SHP77 treated with DMSO at 0.1 percent for 48 hours (cell line): ENCODE measurements at regions not wholly inside any gene's neighbourhood (a gene's known extent, or its start where the extent isn't known, plus 50 kb on each side); places are given as distances from the start of the nearest gene placed in this dataset.
"Not testable (repeated sequence)": the region's sequence is repeated elsewhere in the genome, so short reads cannot be mapped to it uniquely, and the experiment has no call there.

ENCODE experiments used
- DNase-seq: peaks from one replicate; lab custom pipeline; 2025; lab: John Stamatoyannopoulos, UW

DNA sequence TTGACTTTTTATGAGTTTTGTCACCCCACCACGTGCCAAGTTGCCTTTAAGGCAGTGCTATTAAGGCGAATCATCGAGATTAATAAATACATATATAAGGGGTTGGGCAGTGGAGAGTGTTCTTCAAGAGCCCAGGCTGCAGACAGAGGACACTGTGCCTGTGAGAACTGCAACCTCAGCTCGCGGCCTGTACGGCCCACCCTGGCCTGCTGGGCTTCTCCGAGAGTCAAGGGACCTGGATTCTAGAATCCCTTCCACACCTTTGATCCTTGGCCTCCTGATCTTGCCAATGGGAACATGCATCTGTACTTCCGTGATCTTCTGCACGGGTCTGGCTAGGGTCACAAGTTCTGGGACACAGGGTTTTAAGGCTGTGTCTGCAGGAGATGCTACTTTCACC, 54.5 kb downstream of the IRX5 start:
- DNase-seq: no peak

DNA sequence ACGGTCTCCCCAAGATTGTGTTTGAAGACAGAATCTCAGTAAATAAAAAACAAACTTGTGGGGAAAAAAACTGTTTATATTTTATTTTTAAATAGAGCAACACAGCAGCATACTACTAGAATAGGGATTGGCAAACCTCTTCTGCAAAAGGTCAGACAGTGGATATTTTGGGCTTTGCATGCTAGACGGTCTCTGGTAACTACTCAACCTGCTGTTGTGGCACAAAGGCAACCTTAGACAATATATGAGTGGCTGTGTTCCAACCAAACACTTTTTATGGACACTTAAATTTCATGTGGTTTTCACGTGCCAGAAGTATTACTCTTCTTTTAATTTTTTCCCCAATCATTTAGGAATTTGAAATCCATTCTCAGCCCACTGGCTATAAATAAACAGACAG, 55.0 kb downstream of the IRX5 start:
- DNase-seq: no peak

DNA sequence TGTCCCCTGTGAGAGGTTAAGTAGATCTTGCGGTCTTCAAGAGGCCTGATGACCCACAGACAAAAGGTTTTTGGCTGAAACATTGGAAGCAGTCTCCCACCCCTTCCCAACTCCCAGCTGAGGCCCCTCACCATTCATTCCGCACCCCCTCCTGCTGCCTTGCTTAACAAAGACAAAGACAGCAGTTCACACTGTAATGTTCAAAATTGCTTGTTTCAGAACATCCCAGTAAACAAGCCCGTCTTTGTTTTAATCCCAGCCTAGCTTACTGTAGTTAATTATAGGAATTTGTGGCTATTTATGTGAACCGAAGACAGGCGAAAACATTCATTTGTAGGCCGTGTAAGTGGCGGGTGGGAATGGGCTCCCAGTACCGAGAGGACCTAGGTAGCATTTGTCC, 55.7 kb downstream of the IRX5 start:
- DNase-seq: no peak

DNA sequence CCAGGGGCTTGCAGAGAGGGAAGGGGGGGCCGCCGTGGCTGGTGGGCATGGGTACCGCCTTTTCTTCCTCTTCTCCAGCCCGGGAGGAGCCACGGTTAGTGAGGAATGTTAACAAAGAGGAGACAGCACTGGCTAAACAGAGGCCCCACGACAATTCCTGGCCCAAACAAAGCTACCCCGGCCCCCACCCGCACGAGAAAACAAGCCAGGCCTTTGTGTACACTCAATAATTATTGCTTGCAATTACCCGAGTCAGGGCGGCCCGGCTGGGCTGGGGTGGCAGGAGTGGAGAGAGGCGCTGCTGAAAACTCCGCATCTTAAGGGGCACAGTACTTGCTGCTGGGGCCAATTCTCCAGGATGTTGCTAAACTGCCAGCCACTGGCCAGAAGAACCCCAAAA, 56.4 kb downstream of the IRX5 start:
- DNase-seq: no peak

DNA sequence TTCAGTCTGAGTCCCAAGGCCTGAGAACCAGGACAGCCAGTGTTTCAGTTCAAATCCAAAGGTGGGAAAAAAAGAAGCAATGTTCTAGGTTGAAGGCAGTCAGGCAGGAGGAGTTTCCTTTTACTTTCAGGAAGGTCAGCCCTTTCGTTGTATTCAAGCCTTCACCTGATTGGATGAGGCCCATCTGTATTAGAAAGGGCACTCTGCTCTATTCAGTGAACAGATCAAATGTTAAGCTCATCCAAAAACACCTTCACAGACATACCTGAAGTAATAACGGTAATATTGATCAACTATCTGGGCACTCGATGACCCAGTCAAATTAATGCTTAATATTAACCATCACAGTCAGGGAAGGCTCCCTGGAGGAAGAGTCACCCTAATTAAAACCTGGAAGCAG, 60.9 kb downstream of the IRX5 start:
- DNase-seq: no peak

DNA sequence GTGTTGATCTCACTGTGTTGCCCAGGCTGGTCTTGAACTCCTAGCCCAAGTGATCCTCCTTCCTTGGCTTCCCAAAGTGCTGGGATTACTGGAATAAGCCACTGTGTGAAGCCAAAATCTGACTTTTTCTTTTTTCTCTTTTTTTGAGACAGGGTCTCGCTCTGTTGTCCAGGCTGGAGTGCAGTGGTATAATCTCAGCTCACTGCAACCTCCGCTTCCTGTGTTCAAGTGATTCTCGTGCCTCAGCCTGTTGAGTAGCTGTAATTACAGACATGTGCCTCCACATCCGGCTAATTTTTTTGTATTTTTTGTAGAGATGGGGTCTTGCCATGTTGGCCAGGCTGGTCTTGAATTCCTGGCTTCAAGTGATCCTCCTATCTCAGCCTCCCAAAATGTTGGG, 61.3 kb downstream of the IRX5 start:
- DNase-seq: not testable (repeated sequence)

DNA sequence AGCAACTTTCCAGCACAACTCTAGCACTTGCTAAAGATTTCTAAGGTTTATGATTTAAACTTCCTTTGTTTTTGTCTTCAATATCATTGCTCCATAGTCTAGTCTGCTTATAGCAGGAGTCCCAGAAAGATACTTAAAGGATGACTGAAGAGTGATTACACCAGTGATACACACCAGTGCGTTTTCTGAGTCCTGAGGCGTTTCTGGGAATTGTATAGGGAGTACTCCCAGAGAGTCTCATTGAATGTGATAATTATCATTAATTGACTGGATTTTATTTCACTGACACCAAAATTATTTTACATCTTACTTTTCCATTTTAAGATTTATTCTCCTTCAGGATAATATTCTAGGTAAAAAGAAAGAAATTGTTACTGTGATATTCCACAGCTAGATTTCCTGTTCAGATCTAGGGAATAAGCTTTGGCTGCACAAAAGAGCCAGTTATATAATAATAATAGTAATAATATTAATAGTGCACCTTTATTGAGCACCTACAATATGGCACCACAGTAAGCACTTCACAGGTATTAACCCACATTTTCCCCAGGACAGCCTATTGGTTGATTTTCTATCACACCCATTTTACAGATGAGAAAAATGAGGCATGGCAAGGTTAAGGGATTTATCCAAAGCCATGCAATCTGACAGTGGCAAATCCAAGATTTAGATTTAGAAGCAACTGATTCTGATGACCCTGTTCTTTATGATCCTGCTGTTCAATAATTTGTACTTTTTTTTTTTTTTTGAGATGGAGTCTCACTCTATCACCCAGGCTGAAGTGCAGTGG, 62.6 kb downstream of the IRX5 start:
- no peak for DNase-seq

DNA sequence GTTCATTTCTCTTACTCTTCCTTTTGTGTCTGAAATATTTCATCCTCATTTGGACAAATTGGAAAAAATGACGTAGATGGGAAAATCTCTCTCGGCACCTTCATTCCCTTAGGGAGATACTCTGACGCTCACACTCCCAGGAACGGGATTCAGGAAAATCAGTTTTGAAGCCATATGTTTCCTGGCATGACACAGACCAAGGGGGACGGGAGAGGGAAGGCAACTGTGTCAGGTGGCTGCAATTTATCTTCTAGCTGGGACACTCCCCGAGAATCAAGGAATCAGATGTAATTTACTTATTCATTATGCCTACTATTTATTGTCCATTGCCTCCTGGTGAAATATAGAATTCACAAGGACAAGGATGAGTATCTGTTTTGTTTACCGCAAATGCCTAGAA, 65.5 kb downstream of the IRX5 start:
- DNase-seq: no peak

DNA sequence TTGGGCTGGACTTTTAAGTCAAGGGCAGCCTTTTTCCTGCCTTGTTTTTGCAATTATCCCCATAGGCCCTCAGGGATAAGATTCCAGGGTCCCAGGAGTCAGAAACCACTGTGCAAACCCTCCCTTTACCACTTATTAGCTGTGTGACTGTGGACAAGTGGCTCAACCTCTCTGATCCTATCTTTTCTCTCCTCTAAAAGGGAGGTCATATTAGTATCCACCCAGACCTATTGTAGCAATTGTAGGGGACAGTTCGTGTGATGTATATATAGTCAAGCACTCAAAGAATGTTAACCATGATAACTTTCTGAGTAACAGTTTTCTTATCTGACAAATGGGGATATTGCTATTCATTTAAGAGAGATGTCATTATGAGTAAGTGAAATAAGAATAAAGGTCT, 68.2 kb downstream of the IRX5 start:
- no peak for DNase-seq

DNA sequence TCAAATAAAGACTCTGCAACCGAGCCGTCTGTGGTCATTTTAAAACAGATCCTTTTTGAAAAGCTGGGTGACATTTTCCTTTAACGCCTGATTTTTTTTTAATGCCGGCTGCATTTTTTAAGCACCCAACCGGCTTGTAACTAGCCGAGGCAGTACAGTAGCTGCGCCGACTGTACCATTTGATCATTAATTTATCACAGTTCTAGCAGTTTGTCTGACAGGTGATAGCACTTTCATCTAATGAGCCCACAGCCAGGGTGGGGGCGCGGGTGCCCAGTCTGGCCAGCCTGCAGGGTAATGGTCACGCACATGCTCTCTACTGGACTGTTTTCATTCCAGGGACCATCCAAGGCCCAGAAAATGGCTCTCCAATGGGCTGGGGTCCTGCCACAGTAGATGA, 68.8 kb downstream of the IRX5 start:
- DNase-seq: no peak

DNA sequence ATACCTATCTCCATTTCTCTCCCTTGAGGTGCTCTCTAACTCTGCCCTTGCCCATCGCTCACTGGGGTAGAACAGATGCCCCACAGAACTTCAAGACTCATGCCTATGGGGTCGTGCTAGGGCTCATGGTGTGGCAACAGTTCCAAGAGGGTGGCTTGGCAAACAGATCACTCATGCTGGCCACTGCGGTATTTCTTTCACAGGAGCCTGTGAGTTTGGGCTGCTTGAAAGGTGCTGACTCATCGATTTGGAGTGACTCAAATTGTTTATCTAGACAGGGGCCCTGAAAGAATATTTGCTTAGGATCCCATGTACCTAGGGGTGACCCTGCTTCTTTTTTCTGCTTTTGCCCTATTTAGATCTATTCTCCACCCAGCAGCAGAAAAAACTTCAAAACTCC, 69.9 kb downstream of the IRX5 start:
- DNase-seq: no peak

DNA sequence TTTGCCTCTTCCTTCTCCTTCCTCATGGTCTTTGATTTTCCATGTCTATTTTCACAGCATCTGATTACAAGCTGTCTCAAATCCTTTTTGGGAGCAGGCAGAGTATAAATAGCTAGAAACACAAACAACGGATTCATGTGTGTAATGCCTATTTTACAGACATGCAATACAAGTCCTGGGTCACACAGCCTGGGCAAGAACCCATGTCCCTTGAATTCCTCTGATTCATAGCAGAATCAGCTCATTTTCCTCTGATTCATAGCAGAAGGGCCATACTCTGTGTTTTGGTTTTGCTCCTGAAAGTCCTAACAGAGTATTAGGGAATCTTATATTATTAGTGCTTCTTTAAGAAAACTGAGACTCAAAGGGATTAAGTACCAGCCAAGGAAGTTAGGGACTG, 71.3 kb downstream of the IRX5 start:
- DNase-seq: no peak

DNA sequence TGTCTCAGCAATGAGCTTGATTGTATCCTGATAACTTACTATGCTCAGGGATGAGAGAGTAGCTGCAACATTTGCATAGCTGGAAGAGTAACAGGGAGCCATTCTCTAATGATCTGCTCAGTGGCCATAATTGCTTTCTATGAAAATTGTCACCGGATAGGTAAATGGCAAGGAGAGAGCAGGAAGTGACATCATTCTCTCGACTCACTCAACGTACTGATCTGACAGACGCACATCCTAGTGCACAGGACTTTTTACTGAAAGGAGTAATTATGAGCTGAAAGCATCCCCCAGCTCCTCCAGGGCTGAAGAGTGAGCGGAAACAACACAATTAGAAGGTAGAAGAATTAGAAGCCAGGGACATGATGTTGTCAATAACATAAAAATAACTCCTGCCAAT, 71.8 kb downstream of the IRX5 start:
- no peak for DNase-seq

DNA sequence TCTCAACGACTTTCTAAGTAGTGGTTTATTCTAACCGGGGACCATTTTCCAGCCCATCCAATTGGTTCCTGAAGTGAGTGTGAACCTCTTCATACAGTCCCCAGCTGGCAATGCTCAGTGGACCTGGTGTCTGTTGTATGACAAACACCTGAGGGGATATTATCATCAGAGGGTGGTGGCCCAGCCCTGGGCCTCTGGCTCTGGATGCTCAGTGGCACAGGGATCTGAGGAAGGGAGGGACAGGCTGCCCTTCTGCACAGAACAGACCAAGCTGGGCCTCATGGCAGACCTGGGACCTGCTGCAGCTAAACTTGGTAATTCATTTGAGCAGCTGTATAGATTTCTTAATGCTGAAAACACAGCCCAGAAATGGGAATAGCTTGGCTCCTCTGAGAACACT, 72.6 kb downstream of the IRX5 start:
- no peak for DNase-seq

DNA sequence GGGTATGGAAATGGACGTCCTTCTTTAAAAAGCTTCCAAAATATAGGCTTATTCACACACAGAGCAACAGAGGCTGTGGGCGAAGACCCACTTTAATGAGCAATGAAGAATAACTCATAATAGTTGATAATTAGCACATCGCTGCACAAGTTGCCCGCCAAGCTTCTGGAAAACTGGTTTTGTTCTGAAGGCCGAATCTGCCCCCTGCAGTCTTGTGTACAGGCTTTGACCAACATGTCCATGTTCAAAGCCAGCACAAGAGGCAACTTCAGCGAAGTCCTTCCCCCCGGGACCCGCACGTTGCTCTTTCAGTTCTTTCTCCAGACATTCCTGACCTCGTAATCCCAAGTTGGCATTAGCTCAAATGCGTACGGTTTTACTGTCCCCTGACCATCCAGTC, 73.3 kb downstream of the IRX5 start:
- no peak for DNase-seq

DNA sequence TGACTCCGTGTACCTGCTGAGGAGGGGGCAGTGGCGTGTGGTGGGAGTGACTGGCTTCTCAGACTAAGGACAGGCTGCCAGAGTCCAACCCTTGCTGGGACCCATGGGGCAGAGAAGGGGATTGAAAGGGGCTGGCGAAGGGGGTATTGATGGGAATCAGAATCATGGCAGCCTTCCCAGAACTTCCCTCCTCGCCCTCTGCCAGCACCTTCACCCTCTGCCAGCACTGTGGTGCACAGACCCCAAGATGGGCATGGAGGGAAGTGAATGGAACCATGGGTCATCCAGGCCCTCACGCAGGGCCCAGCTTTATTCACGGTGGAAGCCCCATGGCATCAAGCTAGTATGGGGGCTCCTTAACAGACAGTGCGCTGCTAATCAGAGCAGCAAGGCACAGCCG, 76.8 kb downstream of the IRX5 start:
- no peak for DNase-seq

DNA sequence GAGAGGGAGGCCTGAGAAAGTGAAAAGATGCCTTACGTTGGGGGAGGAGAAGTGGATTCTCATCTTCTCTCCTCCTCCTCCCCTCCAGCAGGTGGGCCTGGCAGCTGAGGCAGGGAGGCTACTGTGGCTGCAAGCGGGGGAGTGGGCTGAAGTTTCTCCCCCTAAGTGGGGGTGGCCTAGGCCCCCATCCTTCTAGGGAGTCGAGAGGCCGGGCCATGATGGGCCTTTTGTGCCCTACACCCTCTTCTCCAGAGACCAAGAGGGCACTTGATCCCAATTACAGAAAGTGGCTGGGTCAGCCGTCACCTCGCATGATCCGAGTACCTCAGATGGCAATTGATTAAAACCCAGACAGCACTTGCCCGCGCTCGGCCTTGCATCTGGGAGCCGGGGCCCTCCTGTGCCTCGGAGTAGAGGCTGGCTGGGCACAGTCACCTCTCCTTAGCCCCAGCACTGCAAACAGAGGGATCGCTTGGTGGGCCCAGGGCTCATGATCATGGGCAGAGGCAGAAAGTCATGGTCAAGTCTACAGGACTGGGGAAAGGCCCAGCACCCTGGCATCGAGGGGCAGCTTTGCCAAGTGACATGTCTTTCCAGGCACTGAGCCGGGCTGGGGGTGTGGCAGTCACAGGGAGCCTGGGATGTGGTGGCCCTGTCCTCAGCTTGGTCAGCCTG, 78.3 kb downstream of the IRX5 start:
- no peak for DNase-seq

DNA sequence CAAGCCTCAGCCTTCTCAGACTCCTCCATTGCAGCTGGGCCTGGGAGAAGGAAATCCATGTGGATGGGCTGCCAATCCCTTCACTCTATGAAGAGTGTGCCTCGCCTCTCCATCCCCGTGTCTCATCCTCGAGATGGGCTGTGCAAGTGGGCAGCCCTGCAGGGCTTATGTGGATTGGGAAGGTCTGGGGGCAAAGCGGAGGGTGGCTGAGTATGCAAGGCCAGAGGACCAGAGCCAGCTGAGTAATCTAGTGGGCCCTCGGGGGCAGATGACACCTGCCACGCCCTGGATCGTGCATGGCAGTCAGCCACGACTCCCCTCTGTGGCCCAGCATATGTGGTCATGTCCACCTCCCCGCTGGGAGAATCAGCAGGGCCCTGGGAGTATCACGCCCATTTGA, 78.9 kb downstream of the IRX5 start:
- no peak for DNase-seq

DNA sequence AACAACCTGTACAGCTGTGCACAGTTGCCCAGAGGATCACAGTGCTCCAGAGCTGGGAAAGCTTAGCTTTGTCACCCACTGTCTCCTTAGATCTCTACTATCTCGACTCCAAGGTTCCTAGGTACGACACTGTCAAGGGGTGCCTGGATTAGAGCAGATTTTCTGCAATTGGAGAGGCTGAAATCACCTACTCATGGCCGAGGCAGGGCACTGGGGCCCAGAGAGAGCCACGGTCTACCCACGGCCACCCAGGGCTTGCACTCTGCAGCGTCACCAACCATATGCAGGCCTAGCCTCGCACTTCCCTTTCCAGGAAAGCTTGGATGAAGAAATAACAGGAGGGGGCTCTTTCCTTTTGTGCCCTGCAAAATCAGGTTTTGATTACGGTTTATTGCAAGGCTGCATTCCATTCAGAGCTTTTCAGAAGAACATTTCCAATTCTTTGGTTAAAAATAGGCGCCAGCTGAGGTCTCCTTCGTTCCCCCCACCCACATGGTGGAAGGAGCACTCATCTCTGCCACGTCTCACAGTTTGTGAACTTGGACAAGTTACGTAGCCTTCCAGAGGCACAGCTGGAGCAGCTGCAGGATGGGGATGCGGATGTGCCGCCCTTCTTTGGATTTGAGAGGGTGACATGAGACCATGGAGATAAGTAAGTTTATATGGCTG, 80.0 kb downstream of the IRX5 start:
- no peak for DNase-seq

DNA sequence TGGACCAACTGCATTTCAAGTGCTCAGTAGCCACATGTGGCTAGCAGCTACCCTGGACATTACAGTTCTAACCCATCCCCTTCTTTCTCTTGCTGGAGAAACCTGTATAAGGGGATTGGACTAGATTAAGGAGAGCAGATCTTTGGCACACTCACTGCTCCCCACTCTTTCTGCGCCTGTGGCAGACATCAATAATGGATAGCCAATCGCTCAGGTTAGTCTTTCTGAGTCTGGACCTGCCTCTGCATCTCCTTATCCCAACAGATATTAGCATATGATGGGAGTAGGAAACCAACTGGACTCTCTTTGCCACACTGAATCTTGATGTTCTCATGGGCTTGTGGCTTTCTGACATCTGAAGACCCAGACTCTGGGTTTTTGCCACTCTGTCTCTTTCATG, 81.7 kb downstream of the IRX5 start:
- DNase-seq: no peak

DNA sequence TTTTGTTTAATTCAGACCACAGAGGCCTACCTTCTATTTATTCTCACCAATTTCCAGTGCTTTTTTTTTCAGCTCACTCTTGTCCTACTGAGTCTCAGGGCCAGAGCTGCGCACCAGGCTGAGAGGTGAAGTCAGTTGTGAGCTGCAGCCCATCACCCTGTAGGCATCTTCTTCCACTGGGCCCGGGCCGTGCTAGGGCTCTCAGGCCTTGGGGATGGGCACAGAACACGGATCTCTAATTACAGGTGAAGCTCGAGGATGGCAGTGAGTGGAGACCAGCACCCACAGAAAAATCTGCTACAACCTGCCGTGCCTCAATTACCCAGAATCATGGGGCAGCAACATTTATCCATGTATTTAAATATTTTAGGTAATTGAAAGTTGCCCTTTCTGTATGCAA, 82.1 kb downstream of the IRX5 start:
- DNase-seq: no peak

DNA sequence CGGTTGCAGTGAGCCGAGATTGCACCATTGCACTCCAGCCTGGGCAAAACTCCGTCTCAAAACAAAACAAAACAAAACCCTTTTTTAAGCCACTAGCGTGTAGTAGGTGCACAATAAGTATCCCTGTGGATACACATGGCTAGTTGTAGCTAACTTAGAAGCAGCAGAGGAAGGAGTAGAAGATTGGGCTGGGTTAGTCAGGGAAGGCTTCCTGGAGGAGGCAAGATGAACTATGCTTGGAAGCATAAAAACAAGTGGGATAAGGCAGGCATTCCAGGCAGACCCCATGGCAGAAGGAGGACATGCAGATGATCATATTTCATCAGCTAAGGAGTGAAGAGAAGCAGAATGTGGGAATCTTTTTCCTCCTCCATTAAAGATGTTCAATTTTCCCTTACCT, 83.4 kb downstream of the IRX5 start:
- DNase-seq: no peak

DNA sequence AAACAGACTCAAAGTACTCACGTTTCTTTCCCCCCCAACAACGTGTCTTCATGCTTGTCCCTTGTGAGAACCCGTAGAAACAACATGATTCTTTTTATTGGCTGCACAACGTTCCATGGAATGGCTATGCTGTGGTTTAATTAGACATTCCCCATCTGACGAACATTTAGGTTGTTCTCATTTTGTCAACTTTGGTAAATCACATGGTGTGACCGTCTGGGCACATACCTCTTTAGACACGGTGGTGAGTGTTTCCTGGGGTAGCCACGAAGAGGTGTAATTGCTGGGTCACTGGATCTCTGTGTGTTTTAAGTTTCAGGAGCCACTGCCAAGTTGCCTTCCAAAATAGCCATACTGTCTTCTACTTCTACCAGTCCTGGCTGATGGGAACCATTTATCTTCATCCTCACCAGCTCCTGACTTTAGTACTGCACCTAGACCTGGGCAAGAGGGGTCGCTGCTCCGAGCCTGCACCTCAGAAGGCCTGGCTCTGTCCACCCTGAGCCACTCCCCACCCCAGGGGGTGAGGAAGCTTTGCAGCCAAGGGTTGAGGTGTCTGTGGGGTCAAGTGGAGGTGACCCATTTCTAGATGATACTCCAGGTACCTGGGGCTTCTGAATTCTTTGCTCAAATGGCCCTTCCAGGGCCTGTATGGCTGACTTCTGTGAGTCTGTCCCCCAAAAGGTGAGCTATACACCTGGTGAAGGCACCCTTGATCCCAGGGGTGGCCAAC, 84.7 kb downstream of the IRX5 start:
- DNase-seq: no peak
